ENCODE measurements at regions not wholly inside any gene's neighbourhood (a gene's known extent, or its start where the extent isn't known, plus 50 kb on each side); places are given as distances from the start of the nearest gene placed in this dataset.
"Not testable (repeated sequence)": the region's sequence is repeated elsewhere in the genome, so short reads cannot be mapped to it uniquely, and the experiment has no call there.

GRCh38 chr7:50851891-50852290, 69.2 kb upstream of the GRB10 start:
- H3K4me2 ChIP-seq (ENCODE audit: low read depth, low read length, poor library complexity, severe bottlenecking): no peak overlapping the region
- H3K4me1 ChIP-seq (ENCODE audit: low read length): no peaks in the 10 kb centered on the region
- H2AFZ ChIP-seq (ENCODE audit: low read length): no peak overlapping the region
- no peaks in the 10 kb centered on the region for H3K9me2 ChIP-seq (replicated peaks; ENCODE audit: insufficient read depth, low read length)
- no peaks in the 10 kb centered on the region for H3K36me3 ChIP-seq (ENCODE audit: insufficient read depth, low read length)
- H4K20me1 ChIP-seq (ENCODE audit: insufficient read depth, low read depth, low read length): no peaks in the 10 kb centered on the region
- H3K9ac ChIP-seq (ENCODE audit: low read length): no peak overlapping the region
- H3K4me3 ChIP-seq (ENCODE audit: low read length): no peak overlapping the region
- H3K9me3 ChIP-seq (ENCODE audit: low read length): no peaks in the 10 kb centered on the region
- H3K79me2 ChIP-seq (ENCODE audit: low read length): no peaks in the 10 kb centered on the region
- no peak overlapping the region for H3K27ac ChIP-seq (ENCODE audit: low read length)
- no peak for DNase-seq
- no peaks in the 10 kb centered on the region for H3K27me3 ChIP-seq (ENCODE audit: low read length)

GRCh38 chr7:50851451-50851850, 68.8 kb upstream of the GRB10 start:
- DNase-seq: no peak
- Histone ChIP-seq H3K27ac (ENCODE audit: low read length) (no peak overlapping the region), H3K27me3 (ENCODE audit: low read length) (no peaks in the 10 kb centered on the region)

GRCh38 chr7:50849991-50850390, 67.3 kb upstream of the GRB10 start:
- no peaks in the 10 kb centered on the region for H4K20me1 ChIP-seq (ENCODE audit: insufficient read depth, low read depth, low read length)
- H3K4me2 ChIP-seq (ENCODE audit: low read depth, low read length, poor library complexity, severe bottlenecking): no peak overlapping the region
- no peak overlapping the region for H3K27ac ChIP-seq (ENCODE audit: low read length)
- no peak overlapping the region for H2AFZ ChIP-seq (ENCODE audit: low read length)
- H3K79me2 ChIP-seq (ENCODE audit: low read length): no peaks in the 10 kb centered on the region
- H3K36me3 ChIP-seq (ENCODE audit: insufficient read depth, low read length): no peaks in the 10 kb centered on the region
- H3K4me1 ChIP-seq (ENCODE audit: low read length): no peaks in the 10 kb centered on the region
- no peaks in the 10 kb centered on the region for H3K9me2 ChIP-seq (replicated peaks; ENCODE audit: insufficient read depth, low read length)
- no peak overlapping the region for H3K9ac ChIP-seq (ENCODE audit: low read length)
- H3K27me3 ChIP-seq (ENCODE audit: low read length): no peaks in the 10 kb centered on the region
- no peak overlapping the region for H3K4me3 ChIP-seq (ENCODE audit: low read length)
- no peaks in the 10 kb centered on the region for H3K9me3 ChIP-seq (ENCODE audit: low read length)
- DNase-seq: no peak

More at GRCh38 chr7:50851451-50851850, 68.8 kb upstream of the GRB10 start:
- H3K4me3 ChIP-seq (ENCODE audit: low read length): no peak overlapping the region
- H3K9me2 ChIP-seq (replicated peaks; ENCODE audit: insufficient read depth, low read length): no peaks in the 10 kb centered on the region
- no peaks in the 10 kb centered on the region for H3K79me2 ChIP-seq (ENCODE audit: low read length)
- no peaks in the 10 kb centered on the region for H3K4me1 ChIP-seq (ENCODE audit: low read length)
- H3K9ac ChIP-seq (ENCODE audit: low read length): no peak overlapping the region
- no peaks in the 10 kb centered on the region for H3K9me3 ChIP-seq (ENCODE audit: low read length)
- H2AFZ ChIP-seq (ENCODE audit: low read length): no peak overlapping the region
- no peaks in the 10 kb centered on the region for H4K20me1 ChIP-seq (ENCODE audit: insufficient read depth, low read depth, low read length)
- H3K36me3 ChIP-seq (ENCODE audit: insufficient read depth, low read length): no peaks in the 10 kb centered on the region
- H3K4me2 ChIP-seq (ENCODE audit: low read depth, low read length, poor library complexity, severe bottlenecking): no peak overlapping the region

- H3K9me3 ChIP-seq (ENCODE audit: low read length): no peaks in the 10 kb centered on the region
- H3K36me3 ChIP-seq (ENCODE audit: insufficient read depth, low read length): no peaks in the 10 kb centered on the region
- H3K27ac ChIP-seq (ENCODE audit: low read length): no peak overlapping the region
- no peak for DNase-seq
- H3K4me3 ChIP-seq (ENCODE audit: low read length): no peak overlapping the region
- H2AFZ ChIP-seq (ENCODE audit: low read length): no peak overlapping the region
- H3K4me2 ChIP-seq (ENCODE audit: low read depth, low read length, poor library complexity, severe bottlenecking): no peak overlapping the region
- H3K27me3 ChIP-seq (ENCODE audit: low read length): no peaks in the 10 kb centered on the region
- H4K20me1 ChIP-seq (ENCODE audit: insufficient read depth, low read depth, low read length): no peaks in the 10 kb centered on the region
- H3K9me2 ChIP-seq (replicated peaks; ENCODE audit: insufficient read depth, low read length): no peaks in the 10 kb centered on the region
- no peaks in the 10 kb centered on the region for H3K4me1 ChIP-seq (ENCODE audit: low read length)
- no peak overlapping the region for H3K9ac ChIP-seq (ENCODE audit: low read length)
- H3K79me2 ChIP-seq (ENCODE audit: low read length): no peaks in the 10 kb centered on the region
These were observed 65.5 kb upstream of the GRB10 start for GRCh38 chr7:50848203-50848602.

GRCh38 chr7:50844861-50845260, 62.2 kb upstream of the GRB10 start:
- H3K4me1 ChIP-seq (ENCODE audit: low read length); H4K20me1 ChIP-seq (ENCODE audit: insufficient read depth, low read depth, low read length); H3K4me3 ChIP-seq (ENCODE audit: low read length); H3K79me2 ChIP-seq (ENCODE audit: low read length); H3K4me2 ChIP-seq (ENCODE audit: low read depth, low read length, poor library complexity, severe bottlenecking); H3K27ac ChIP-seq (ENCODE audit: low read length); H3K9me3 ChIP-seq (ENCODE audit: low read length); H2AFZ ChIP-seq (ENCODE audit: low read length); H3K9me2 ChIP-seq (replicated peaks; ENCODE audit: insufficient read depth, low read length); H3K9ac ChIP-seq (ENCODE audit: low read length); DNase-seq; H3K36me3 ChIP-seq (ENCODE audit: insufficient read depth, low read length); H3K27me3 ChIP-seq (ENCODE audit: low read length): not testable (repeated sequence)

GRCh38 chr7:50842041-50842440, 59.3 kb upstream of the GRB10 start:
- Histone ChIP-seq H3K4me1 (ENCODE audit: low read length) (no peaks in the 10 kb centered on the region), H3K4me3 (ENCODE audit: low read length) (no peak overlapping the region), H3K27ac (ENCODE audit: low read length) (no peak overlapping the region), H3K36me3 (ENCODE audit: insufficient read depth, low read length) (no peaks in the 10 kb centered on the region), H3K79me2 (ENCODE audit: low read length) (no peaks in the 10 kb centered on the region), H4K20me1 (ENCODE audit: insufficient read depth, low read depth, low read length) (no peaks in the 10 kb centered on the region), H3K9ac (ENCODE audit: low read length) (no peak overlapping the region), H3K9me3 (ENCODE audit: low read length) (no peaks in the 10 kb centered on the region), H3K27me3 (ENCODE audit: low read length) (no peaks in the 10 kb centered on the region), H3K4me2 (ENCODE audit: low read depth, low read length, poor library complexity, severe bottlenecking) (no peak overlapping the region), H2AFZ (ENCODE audit: low read length) (no peak overlapping the region), H3K9me2 (replicated peaks; ENCODE audit: insufficient read depth, low read length) (no peaks in the 10 kb centered on the region)
- DNase-seq: no peak

- Histone ChIP-seq H4K20me1 (ENCODE audit: insufficient read depth, low read depth, low read length) (no peaks in the 10 kb centered on the region), H2AFZ (ENCODE audit: low read length) (no peak overlapping the region), H3K4me3 (ENCODE audit: low read length) (no peak overlapping the region), H3K79me2 (ENCODE audit: low read length) (no peaks in the 10 kb centered on the region), H3K27me3 (ENCODE audit: low read length) (no peaks in the 10 kb centered on the region), H3K9ac (ENCODE audit: low read length) (no peak overlapping the region), H3K36me3 (ENCODE audit: insufficient read depth, low read length) (no peaks in the 10 kb centered on the region), H3K9me2 (replicated peaks; ENCODE audit: insufficient read depth, low read length) (no peaks in the 10 kb centered on the region), H3K9me3 (ENCODE audit: low read length) (no peaks in the 10 kb centered on the region), H3K27ac (ENCODE audit: low read length) (no peak overlapping the region), H3K4me1 (ENCODE audit: low read length) (no peaks in the 10 kb centered on the region), H3K4me2 (ENCODE audit: low read depth, low read length, poor library complexity, severe bottlenecking) (no peak overlapping the region)
- DNase-seq: no peak
These were observed 56.1 kb upstream of the GRB10 start for GRCh38 chr7:50838675-50839377.

GRCh38 chr7:50837965-50838364, 55.3 kb upstream of the GRB10 start:
- Histone ChIP-seq H3K4me2 (ENCODE audit: low read depth, low read length, poor library complexity, severe bottlenecking) (no peak overlapping the region), H3K9ac (ENCODE audit: low read length) (no peak overlapping the region), H3K4me3 (ENCODE audit: low read length) (no peak overlapping the region), H3K27me3 (ENCODE audit: low read length) (no peaks in the 10 kb centered on the region), H3K27ac (ENCODE audit: low read length) (no peak overlapping the region), H3K9me3 (ENCODE audit: low read length) (no peaks in the 10 kb centered on the region), H4K20me1 (ENCODE audit: insufficient read depth, low read depth, low read length) (no peaks in the 10 kb centered on the region), H3K9me2 (replicated peaks; ENCODE audit: insufficient read depth, low read length) (no peaks in the 10 kb centered on the region), H3K79me2 (ENCODE audit: low read length) (no peaks in the 10 kb centered on the region), H2AFZ (ENCODE audit: low read length) (no peak overlapping the region), H3K4me1 (ENCODE audit: low read length) (no peaks in the 10 kb centered on the region), H3K36me3 (ENCODE audit: insufficient read depth, low read length) (no peaks in the 10 kb centered on the region)
- DNase-seq: no peak

All from Karpas-422 (cell line).